Stomach (tissue), 8 donors: ENCODE measurements at regions not wholly inside any gene's neighbourhood (a gene's known extent, or its start where the extent isn't known, plus 50 kb on each side); places are given as distances from the start of the nearest gene placed in this dataset.

Experiments used
- DNase-seq, 2 donors: peaks; one replicate each; pipeline versions ENCODE4 v3.0.0 to v3.0.0-alpha.2; 2013 to 2019
- H3K27ac ChIP-seq, 5 donors: fragments of 200-600 bp in 4 of 5; sonication (generic) in 4 of 5; one replicate each; pipeline ENCODE4 v1.5.1; 2013 to 2019; ENCODE audit warnings: mild to moderate bottlenecking in 1 of 5, moderate library complexity in 1 of 5
- H3K27me3 ChIP-seq, 3 donors: fragments of 200-600 bp; sonication (generic); one replicate each; pipeline ENCODE4 v1.5.1; 2017 to 2019; ENCODE audit warnings: mixed run types in 1 of 3
- H3K36me3 ChIP-seq, 4 donors: fragments of 200-600 bp; sonication (generic); 1 replicate in 3 of 4; 2 replicates in 1 of 4; pipeline ENCODE4 v1.5.1; 2016 to 2019
- H3K4me1 ChIP-seq, 4 donors: fragments of 200-600 bp; sonication (generic); one replicate each; pipeline ENCODE4 v1.5.1; 2016 to 2019
- H3K4me3 ChIP-seq, 4 donors: fragments of 200-600 bp; sonication (generic) in 3 of 4; one replicate each; pipeline ENCODE4 v1.5.1; 2016 to 2019; ENCODE audit warnings: mild to moderate bottlenecking in 1 of 4
- H3K9me3 ChIP-seq, 4 donors: fragments of 200-600 bp; sonication (generic); one replicate each; pipeline ENCODE4 v1.5.1; 2016 to 2019
- EP300 ChIP-seq: sonication (generic); formaldehyde crosslinking; IDR thresholded peaks from one replicate; pipeline ENCODE4 v1.6.1; 2017; ENCODE audit warnings: antibody characterized with exemption
- POLR2A ChIP-seq, 4 donors: fragments of 450-650 bp; IDR thresholded peaks; one replicate each; pipeline ENCODE4 v1.6.1; 2016; ENCODE audit warnings: antibody characterized with exemption in 4 of 4, control low read depth in 2 of 4, mild to moderate bottlenecking in 1 of 4, moderate library complexity in 1 of 4
- POLR2AphosphoS5 ChIP-seq, 3 donors: sonication (generic); formaldehyde crosslinking; IDR thresholded peaks; one replicate each; pipeline ENCODE4 v1.6.1; 2016; ENCODE audit warnings: antibody characterized with exemption in 3 of 3
- WGBS, 5 donors: extraction: QIAGEN DNeasy Blood & Tissue Kit in 3 of 5; methylation state at CpG; one replicate each; pipeline versions ENCODE4 v1.1.5 to v1.1.7; 2013 to 2018; 5-methylcytosine and 5-hydroxymethylcytosine counted together
- intact Hi-C: fragments of 100-400 bp; cut with DNase I; formaldehyde crosslinking; loops from one replicate; pipeline ENCODE4 v1.15.1; 2023; ENCODE audit warnings: low total_unique reads
- TF ChIP-seq, protein P1 (sequence below), 7 experiments: fragments of 450-650 bp in 4 of 7; fragments of 200-600 bp in 3 of 7; sonication (generic) in 3 of 7; IDR thresholded peaks; one replicate each; pipeline ENCODE4 v1.5.1; 2016 to 2019; ENCODE audit warnings: antibody characterized with exemption in 7 of 7, control low read depth in 2 of 7, mild to moderate bottlenecking in 1 of 7
- donor health status: healthy with polysubstance abuse.
- donor health status: Bipolar disorder and iron deficiency.
- donor health status: healthy.

DNA sequence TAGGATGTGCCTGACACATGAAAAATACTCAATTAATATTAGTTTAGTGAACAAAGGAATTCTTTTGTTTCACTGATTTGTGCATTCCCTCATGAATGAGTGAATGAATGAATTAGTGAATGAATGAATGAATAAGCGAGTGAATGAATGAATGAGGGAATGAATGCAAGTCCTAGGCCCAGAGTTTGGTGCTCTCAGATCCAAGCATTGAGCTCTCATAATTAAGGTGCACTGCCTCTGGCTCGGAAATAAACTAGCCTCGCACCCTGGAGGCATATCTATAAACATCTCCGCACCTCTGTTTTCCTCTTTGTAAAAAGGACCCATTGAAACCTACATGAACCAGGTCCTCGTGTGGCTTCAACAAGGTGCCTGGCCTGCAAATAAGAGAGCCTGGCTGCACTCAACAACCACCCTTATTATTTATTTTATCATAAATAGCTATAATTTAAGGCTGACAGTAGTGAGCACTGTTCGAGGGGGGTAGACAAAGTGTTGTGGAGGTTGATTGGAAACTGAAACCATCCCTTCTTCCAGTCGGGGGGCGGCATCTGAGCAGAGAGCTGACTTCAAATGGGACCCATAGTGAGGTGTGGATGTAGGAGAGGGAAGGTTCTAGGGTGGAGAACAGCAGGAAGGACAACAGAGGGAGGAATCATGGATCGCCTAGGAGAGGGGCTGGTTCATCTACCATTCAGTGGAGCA is 316.8 kb downstream of the BCL11B start:
- no peaks in the 10 kb centered on the region for H3K4me1 ChIP-seq
- H3K27ac ChIP-seq: no peak overlapping the region
- intact Hi-C loops: no loop called here
- H3K36me3 ChIP-seq: no peaks in the 10 kb centered on the region
- H3K9me3 ChIP-seq: no peaks in the 10 kb centered on the region
- TF ChIP-seq, protein P1, sequence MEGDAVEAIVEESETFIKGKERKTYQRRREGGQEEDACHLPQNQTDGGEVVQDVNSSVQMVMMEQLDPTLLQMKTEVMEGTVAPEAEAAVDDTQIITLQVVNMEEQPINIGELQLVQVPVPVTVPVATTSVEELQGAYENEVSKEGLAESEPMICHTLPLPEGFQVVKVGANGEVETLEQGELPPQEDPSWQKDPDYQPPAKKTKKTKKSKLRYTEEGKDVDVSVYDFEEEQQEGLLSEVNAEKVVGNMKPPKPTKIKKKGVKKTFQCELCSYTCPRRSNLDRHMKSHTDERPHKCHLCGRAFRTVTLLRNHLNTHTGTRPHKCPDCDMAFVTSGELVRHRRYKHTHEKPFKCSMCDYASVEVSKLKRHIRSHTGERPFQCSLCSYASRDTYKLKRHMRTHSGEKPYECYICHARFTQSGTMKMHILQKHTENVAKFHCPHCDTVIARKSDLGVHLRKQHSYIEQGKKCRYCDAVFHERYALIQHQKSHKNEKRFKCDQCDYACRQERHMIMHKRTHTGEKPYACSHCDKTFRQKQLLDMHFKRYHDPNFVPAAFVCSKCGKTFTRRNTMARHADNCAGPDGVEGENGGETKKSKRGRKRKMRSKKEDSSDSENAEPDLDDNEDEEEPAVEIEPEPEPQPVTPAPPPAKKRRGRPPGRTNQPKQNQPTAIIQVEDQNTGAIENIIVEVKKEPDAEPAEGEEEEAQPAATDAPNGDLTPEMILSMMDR (IDR thresholded peaks at IDR 0.05): no peak
- TF ChIP-seq POLR2A (IDR thresholded peaks at IDR 0.05) (no peak), EP300 (no peak), POLR2AphosphoS5 (IDR thresholded peaks at IDR 0.05) (no peak)
- no peak overlapping the region for H3K4me3 ChIP-seq
- WGBS, 5 donors: 68 to 77% (median 76%) methylated on average over 9 of the region's 9 CpGs
- peaks cover 0 to 4% (median 0%) of the 10 kb centered on the region in 3 donors for H3K27me3 ChIP-seq
- DNase-seq: no peak

DNA sequence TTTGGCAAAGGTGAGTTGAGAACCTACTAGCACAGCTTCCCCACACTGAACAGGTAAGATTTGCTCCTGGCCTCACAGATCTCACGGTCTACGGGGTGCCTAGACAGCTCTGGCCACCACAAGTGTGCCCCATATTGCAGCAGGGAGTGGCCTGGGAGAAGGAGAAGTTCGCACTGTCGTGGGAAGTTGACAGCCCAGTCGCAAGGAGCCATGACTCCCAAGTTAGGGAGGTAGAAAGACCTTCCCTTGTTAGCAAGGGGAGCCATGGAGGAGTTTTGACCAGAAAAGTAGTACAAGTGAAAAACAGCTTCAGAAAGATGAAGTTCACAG is 316.3 kb downstream of the BCL11B start:
- Histone ChIP-seq H3K27ac (no peak overlapping the region), H3K4me3 (no peak overlapping the region), H3K9me3 (no peaks in the 10 kb centered on the region), H3K36me3 (no peaks in the 10 kb centered on the region), H3K27me3 (peaks cover 0 to 5% (median 0%) of the 10 kb centered on the region in 3 donors), H3K4me1 (no peaks in the 10 kb centered on the region)
- TF ChIP-seq POLR2AphosphoS5 (IDR thresholded peaks at IDR 0.05) (no peak), POLR2A (IDR thresholded peaks at IDR 0.05) (no peak)
- WGBS, 5 donors: 82 to 93% (median 89%) methylated on average over 5 of the region's 5 CpGs
- intact Hi-C loops: no loop called here
- no peak for DNase-seq

DNA sequence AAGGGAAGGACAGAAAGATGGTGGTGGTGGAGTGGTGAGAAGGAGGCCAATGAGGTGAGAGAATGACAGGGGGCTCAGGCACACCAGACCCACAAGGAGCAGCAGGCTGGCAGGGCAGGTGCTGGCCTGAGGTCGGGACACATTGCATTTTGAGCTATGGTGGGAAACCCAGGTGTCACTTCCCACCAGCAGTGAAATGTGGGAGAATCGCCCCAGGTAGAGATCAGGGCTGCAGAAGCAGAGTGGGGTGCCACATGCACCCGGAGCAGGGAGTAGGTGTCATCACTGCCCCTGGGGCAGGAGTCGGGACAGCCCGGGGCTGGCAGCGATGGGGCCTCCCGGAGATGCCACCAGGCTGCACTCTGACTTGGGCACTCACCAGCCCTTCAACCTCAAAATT is 315.8 kb downstream of the BCL11B start:
- Histone ChIP-seq H3K4me1 (no peaks in the 10 kb centered on the region), H3K4me3 (no peak overlapping the region), H3K27ac (peak overlapping the region in 1 of 5 donors; percentile 39), H3K36me3 (no peaks in the 10 kb centered on the region), H3K27me3 (peaks cover 0 to 6% (median 0%) of the 10 kb centered on the region in 3 donors), H3K9me3 (no peaks in the 10 kb centered on the region)
- 77 to 90% (median 90%) methylated on average over 7 of the region's 7 CpGs for WGBS, 5 donors
- TF ChIP-seq EP300 (no peak), POLR2AphosphoS5 (IDR thresholded peaks at IDR 0.05) (no peak), POLR2A (IDR thresholded peaks at IDR 0.05) (no peak)
- TF ChIP-seq, protein P1 (IDR thresholded peaks at IDR 0.05): no peak
- intact Hi-C loops: no loop called here
- no peak for DNase-seq

DNA sequence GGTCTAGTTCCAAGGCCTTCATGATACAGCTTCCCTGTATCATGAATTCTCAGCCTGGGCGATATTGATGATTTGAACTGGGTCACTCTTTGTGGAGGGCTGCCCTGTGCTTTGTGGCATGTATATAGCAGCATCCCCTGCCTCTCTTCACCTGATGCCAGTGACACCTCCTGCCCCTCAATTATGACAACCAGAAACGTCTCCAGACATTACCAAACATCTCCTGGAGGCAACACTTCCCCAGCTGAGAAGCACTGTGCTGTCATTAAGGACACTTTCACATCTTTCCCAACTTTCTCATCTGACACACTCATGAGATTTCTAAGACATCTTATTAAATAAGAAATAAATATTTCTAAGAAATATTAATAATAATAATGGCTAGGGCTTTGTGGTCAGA is 315.3 kb downstream of the BCL11B start:
- Histone ChIP-seq H3K27me3 (peaks cover 0 to 9% (median 0%) of the 10 kb centered on the region in 3 donors), H3K9me3 (no peaks in the 10 kb centered on the region), H3K27ac (peak overlapping the region in 4 of 5 donors; percentile 19 to 66 (median 39)), H3K36me3 (no peaks in the 10 kb centered on the region), H3K4me3 (no peak overlapping the region), H3K4me1 (no peaks in the 10 kb centered on the region)
- WGBS, 5 donors: 51 to 73% (median 65%) methylated on average over 2 of the region's 2 CpGs
- no peak for DNase-seq
- TF ChIP-seq, protein P1 (IDR thresholded peaks at IDR 0.05): no peak
- TF ChIP-seq POLR2AphosphoS5 (IDR thresholded peaks at IDR 0.05) (no peak), POLR2A (IDR thresholded peaks at IDR 0.05) (no peak), EP300 (no peak)
- intact Hi-C loops: no loop called here
